Upper lobe of left lung (tissue), 6 donors: ENCODE measurements at regions not wholly inside any gene's neighbourhood (a gene's known extent, or its start where the extent isn't known, plus 50 kb on each side); places are given as distances from the start of the nearest gene placed in this dataset.

Source experiments
- ATAC-seq, 2 donors: fragments of 200-7000 bp; cut with Tn5 transposase; one replicate each; pipeline ENCODE4 v1.9.1; 2022; ENCODE audit warnings: mild to moderate bottlenecking in 2 of 2, moderate library complexity in 2 of 2; ENCODE audit not compliant: low FRiP score in 2 of 2
- DNase-seq, 2 donors: peaks; one replicate each; pipeline ENCODE4 v3.0.0-alpha.2; 2019 to 2020
- H3K27ac ChIP-seq, 4 donors: fragments of 200-600 bp; sonication (generic); one replicate each; pipeline ENCODE4 v1.5.1; 2016 to 2019
- H3K27me3 ChIP-seq, 4 donors: fragments of 200-600 bp; sonication (generic); one replicate each; pipeline ENCODE4 v1.5.1; 2017 to 2019
- H3K36me3 ChIP-seq, 4 donors: fragments of 200-600 bp; sonication (generic); one replicate each; pipeline ENCODE4 v1.5.1; 2016 to 2019
- H3K4me1 ChIP-seq, 4 donors: fragments of 200-600 bp; sonication (generic); one replicate each; pipeline ENCODE4 v1.5.1; 2018 to 2019
- H3K4me3 ChIP-seq, 4 donors: fragments of 200-600 bp; sonication (generic); one replicate each; pipeline ENCODE4 v1.5.1; 2017 to 2019; ENCODE audit warnings: mild to moderate bottlenecking in 2 of 4, moderate library complexity in 1 of 4
- H3K9me3 ChIP-seq, 4 donors: fragments of 200-600 bp; sonication (generic); one replicate each; pipeline ENCODE4 v1.5.1; 2018 to 2019
- EP300 ChIP-seq, 4 donors: sonication (generic); formaldehyde crosslinking; IDR thresholded peaks; one replicate each; pipeline ENCODE4 v1.5.1; 2017; ENCODE audit warnings: antibody characterized with exemption in 4 of 4, control low read depth in 2 of 4
- POLR2A ChIP-seq, 4 donors: fragments of 450-650 bp; IDR thresholded peaks; one replicate each; pipeline ENCODE4 v1.5.1; 2016 to 2017; ENCODE audit warnings: antibody characterized with exemption in 4 of 4, mild to moderate bottlenecking in 2 of 4
- POLR2AphosphoS5 ChIP-seq, 2 donors: sonication (generic); formaldehyde crosslinking; IDR thresholded peaks; one replicate each; pipeline ENCODE4 v1.5.1; 2017; ENCODE audit warnings: antibody characterized with exemption in 2 of 2
- WGBS, 2 donors: methylation state at CpG; one replicate each; pipeline ENCODE4 v1.1.5; 2017 to 2018; 5-methylcytosine and 5-hydroxymethylcytosine counted together
- TF ChIP-seq, protein P1 (sequence below), 6 experiments: fragments of 450-650 bp in 4 of 6; fragments of 200-600 bp in 2 of 6; sonication (generic) in 2 of 6; IDR thresholded peaks; one replicate each; pipeline ENCODE4 v1.5.1; 2016 to 2019; ENCODE audit warnings: antibody characterized with exemption in 6 of 6
- donor health status: DM: no; HTN: no; CAD: no; lungs with moderate emphysema.
- donor health status: DM: no; HTN: yes; CAD: no; lungs with severe emphysema.

DNA sequence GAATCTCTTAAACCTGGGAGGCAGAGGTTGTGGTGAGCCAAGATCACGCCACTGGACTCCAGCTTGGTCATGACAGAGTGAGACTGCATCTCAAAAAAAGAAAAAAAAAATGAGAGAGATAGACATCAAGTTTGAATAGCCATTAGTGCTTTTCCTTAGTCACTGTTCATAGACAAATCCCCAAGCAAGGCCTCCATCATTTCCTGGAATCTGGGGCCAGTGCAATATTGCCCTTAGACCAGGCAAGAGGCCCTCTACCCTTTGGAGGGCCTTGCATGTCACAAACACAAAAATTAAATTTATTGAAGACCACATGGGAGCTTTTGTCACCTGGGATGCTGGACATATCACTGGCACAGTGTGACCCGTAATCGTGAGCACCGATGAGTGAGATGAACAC, 141.5 kb downstream of the B3GNT2 start:
- ATAC-seq: no peak
- WGBS, 2 donors: 96 to 98% methylated on average over 3 to 4 of the region's 4 CpGs
- no peaks in the 10 kb centered on the region for H3K4me1 ChIP-seq
- H3K9me3 ChIP-seq: no peaks in the 10 kb centered on the region
- no peak for DNase-seq
- no peak overlapping the region for H3K27ac ChIP-seq
- TF ChIP-seq POLR2AphosphoS5 (IDR thresholded peaks at IDR 0.05) (no peak), POLR2A (IDR thresholded peaks at IDR 0.05) (no peak), EP300 (IDR thresholded peaks at IDR 0.05) (no peak)
- TF ChIP-seq, protein P1, sequence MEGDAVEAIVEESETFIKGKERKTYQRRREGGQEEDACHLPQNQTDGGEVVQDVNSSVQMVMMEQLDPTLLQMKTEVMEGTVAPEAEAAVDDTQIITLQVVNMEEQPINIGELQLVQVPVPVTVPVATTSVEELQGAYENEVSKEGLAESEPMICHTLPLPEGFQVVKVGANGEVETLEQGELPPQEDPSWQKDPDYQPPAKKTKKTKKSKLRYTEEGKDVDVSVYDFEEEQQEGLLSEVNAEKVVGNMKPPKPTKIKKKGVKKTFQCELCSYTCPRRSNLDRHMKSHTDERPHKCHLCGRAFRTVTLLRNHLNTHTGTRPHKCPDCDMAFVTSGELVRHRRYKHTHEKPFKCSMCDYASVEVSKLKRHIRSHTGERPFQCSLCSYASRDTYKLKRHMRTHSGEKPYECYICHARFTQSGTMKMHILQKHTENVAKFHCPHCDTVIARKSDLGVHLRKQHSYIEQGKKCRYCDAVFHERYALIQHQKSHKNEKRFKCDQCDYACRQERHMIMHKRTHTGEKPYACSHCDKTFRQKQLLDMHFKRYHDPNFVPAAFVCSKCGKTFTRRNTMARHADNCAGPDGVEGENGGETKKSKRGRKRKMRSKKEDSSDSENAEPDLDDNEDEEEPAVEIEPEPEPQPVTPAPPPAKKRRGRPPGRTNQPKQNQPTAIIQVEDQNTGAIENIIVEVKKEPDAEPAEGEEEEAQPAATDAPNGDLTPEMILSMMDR (IDR thresholded peaks at IDR 0.05): no peak
- no peaks in the 10 kb centered on the region for H3K36me3 ChIP-seq
- no peak overlapping the region for H3K4me3 ChIP-seq
- no peaks in the 10 kb centered on the region for H3K27me3 ChIP-seq

DNA sequence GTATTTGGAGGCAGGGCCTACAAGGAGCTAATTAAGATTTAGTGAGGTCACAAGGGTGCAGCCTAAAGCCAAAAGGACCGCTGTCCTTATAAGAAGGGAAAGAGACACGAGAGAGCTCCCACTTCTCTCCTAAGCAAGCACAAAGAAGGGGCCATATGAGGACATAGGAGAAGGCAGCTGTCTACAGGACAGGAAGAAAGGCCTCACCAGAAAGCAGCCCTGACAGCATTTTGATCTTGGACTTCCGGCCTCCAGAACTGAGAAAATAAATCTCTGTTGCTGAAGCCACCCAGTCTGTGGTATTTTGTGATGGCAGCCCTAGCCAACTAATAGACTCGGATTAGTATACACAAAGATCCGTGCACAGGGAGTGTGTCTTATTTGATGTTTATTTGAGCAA, 139.7 kb downstream of the B3GNT2 start:
- Histone ChIP-seq H3K4me1 (no peaks in the 10 kb centered on the region), H3K4me3 (no peak overlapping the region), H3K36me3 (no peaks in the 10 kb centered on the region), H3K9me3 (no peaks in the 10 kb centered on the region), H3K27me3 (no peaks in the 10 kb centered on the region), H3K27ac (no peak overlapping the region)
- no peak for TF ChIP-seq POLR2AphosphoS5 (IDR thresholded peaks at IDR 0.05)
- TF ChIP-seq, protein P1 (IDR thresholded peaks at IDR 0.05): no peak
- no peak for TF ChIP-seq EP300 (IDR thresholded peaks at IDR 0.05)
- TF ChIP-seq POLR2A (IDR thresholded peaks at IDR 0.05): no peak
- ATAC-seq: no peak
- WGBS, 2 donors: 63 to 64% methylated on average over 5 of the region's 5 CpGs
- no peak for DNase-seq

DNA sequence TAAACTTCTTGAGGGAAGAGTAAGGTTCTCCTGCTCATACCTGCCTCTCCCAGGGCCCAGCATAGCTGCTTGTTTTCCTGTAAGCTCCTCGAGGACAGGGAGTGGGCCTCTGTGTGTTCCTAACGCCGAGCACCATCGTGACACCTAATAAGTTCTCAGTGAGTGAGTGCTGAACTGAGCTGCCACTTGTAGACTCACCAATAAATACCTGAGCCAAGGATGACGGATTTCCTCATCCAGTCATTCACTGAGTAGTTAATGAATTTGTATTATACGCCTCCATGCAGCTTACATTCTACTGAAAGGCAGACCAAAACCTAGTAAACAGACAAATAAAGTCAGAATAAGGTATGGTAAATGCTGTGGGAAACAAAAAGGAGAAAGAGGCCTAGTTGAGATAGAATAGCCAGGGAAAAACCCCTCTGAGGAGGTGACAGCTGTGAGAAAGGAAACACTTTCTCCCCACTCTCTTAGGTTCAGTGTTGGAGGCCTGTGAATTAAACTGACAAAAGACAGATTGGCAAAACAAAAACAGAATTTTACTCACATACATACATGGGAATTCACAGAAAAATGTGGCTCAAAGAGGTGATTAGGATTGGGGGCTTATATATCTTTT, 138.6 kb downstream of the B3GNT2 start:
- DNase-seq: no peak
- WGBS, 2 donors: 88 to 89% methylated on average over 6 of the region's 6 CpGs
- H3K27me3 ChIP-seq: no peaks in the 10 kb centered on the region
- H3K4me1 ChIP-seq: no peaks in the 10 kb centered on the region
- no peak for TF ChIP-seq EP300 (IDR thresholded peaks at IDR 0.05)
- no peak for TF ChIP-seq POLR2AphosphoS5 (IDR thresholded peaks at IDR 0.05)
- TF ChIP-seq, protein P1 (IDR thresholded peaks at IDR 0.05): no peak
- no peak for TF ChIP-seq POLR2A (IDR thresholded peaks at IDR 0.05)
- no peak overlapping the region for H3K4me3 ChIP-seq
- no peaks in the 10 kb centered on the region for H3K36me3 ChIP-seq
- H3K9me3 ChIP-seq: no peaks in the 10 kb centered on the region
- no peak overlapping the region for H3K27ac ChIP-seq
- no peak for ATAC-seq

DNA sequence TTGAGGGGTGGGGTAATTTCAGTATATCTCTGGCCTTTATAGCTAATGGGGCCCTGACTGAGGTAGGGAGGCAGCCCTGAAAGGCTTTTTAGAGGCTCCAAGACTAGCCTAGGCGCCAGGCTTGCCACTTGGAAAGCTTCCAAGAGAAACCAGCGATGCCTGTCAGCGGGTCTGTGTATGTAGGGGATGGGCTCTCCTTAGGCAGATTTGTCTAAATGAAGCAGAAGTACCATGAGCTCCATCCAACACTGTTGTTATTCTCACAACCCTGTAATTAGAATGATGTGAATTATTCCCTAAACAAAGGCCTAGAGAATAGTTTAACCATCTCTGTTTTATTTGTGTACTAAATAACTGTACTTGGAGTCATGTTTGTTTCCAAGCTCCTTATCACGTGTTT, 138.1 kb downstream of the B3GNT2 start:
- H3K36me3 ChIP-seq: no peaks in the 10 kb centered on the region
- H3K4me3 ChIP-seq: no peak overlapping the region
- no peak for TF ChIP-seq POLR2AphosphoS5 (IDR thresholded peaks at IDR 0.05)
- no peak for TF ChIP-seq EP300 (IDR thresholded peaks at IDR 0.05)
- TF ChIP-seq, protein P1 (IDR thresholded peaks at IDR 0.05): no peak
- no peak for TF ChIP-seq POLR2A (IDR thresholded peaks at IDR 0.05)
- no peaks in the 10 kb centered on the region for H3K9me3 ChIP-seq
- H3K4me1 ChIP-seq: no peaks in the 10 kb centered on the region
- DNase-seq (no peak), ATAC-seq (no peak)
- 63 to 65% methylated on average over 4 of the region's 4 CpGs for WGBS, 2 donors
- no peak overlapping the region for H3K27ac ChIP-seq
- no peaks in the 10 kb centered on the region for H3K27me3 ChIP-seq

DNA sequence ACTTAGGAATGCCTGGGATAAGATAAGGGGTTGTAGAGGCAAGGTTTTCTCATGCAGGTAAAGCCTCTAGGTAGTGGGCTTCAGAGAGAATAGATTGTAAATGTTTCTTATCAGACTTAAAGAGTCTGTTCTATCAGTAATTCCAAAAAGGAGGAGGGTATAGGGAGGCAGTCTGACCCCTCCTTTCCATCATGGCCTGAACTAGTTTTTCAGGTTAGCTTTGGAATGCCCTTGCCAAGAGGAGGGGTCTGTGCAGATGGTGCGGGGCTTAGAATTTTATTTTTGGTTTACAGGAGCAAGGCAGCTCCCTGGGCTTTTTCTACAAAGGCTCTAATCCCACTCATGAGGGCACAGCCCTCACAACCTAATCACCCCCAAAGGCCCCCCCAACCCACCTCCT, 135.0 kb downstream of the B3GNT2 start:
- no peaks in the 10 kb centered on the region for H3K36me3 ChIP-seq
- H3K4me3 ChIP-seq: no peak overlapping the region
- H3K9me3 ChIP-seq: no peaks in the 10 kb centered on the region
- ATAC-seq: no peak
- no peak overlapping the region for H3K27ac ChIP-seq
- WGBS, 2 donors: 80 to 100% methylated on average over 1 of the region's 1 CpG
- TF ChIP-seq POLR2AphosphoS5 (IDR thresholded peaks at IDR 0.05): no peak
- TF ChIP-seq, protein P1 (IDR thresholded peaks at IDR 0.05): no peak
- no peak for TF ChIP-seq POLR2A (IDR thresholded peaks at IDR 0.05)
- no peak for TF ChIP-seq EP300 (IDR thresholded peaks at IDR 0.05)
- H3K4me1 ChIP-seq: no peaks in the 10 kb centered on the region
- no peak for DNase-seq
- H3K27me3 ChIP-seq: no peaks in the 10 kb centered on the region
